Erythroblast (primary cell): ENCODE measurements at regions not wholly inside any gene's neighbourhood (a gene's known extent, or its start where the extent isn't known, plus 50 kb on each side); places are given as distances from the start of the nearest gene placed in this dataset.

Source experiments
- GATA1 ChIP-seq: IDR thresholded peaks from 2 replicates; pipeline ENCODE4 v1.6.1; 2011; ENCODE audit warnings: low read depth, mild to moderate bottlenecking, control low read depth, low read length, moderate library complexity
- POLR2A ChIP-seq: IDR thresholded peaks from 2 replicates; pipeline ENCODE4 v1.6.1; 2011; ENCODE audit warnings: mild to moderate bottlenecking, low read length

GRCh38 chr1:83509301-83509781 is 489.6 kb downstream of the TTLL7 start:
- TF ChIP-seq POLR2A (no peak), GATA1 (no peak)
